H1 (cell line): ENCODE measurements at regions not wholly inside any gene's neighbourhood (a gene's known extent, or its start where the extent isn't known, plus 50 kb on each side); places are given as distances from the start of the nearest gene placed in this dataset.

Experiments
- CTCF ChIA-PET: fragments of 300-600 bp; sonication (Branson Sonifier 250); formaldehyde crosslinking; loops from one replicate; lab custom pipeline; 2021; ENCODE audit not compliant: partially characterized antibody; lab: Charles Lee
- POLR2A ChIA-PET: fragments of 300-600 bp; sonication (Branson Sonifier 250); formaldehyde crosslinking; loops from one replicate; lab custom pipeline; 2021; ENCODE audit warnings: inconsistent platforms; ENCODE audit not compliant: partially characterized antibody; lab: Charles Lee
- DNase-seq, 2 experiments: peaks; one replicate each; pipeline versions ENCODE4 v3.0.0 to v3.0.0-alpha.2; 2010 to 2022; ENCODE audit warnings: low spot score in 2 of 2, low read depth in 1 of 2, mixed read lengths in 1 of 2
- FAIRE-seq: peaks from 2 replicates; lab custom pipeline; 2011; peaks lifted over from hg19 to GRCh38; lab: Jason Lieb, UNC
- H2AFZ ChIP-seq: 2 replicates; pipeline ENCODE4 v1.8.1; 2012; ENCODE audit warnings: low read length, inconsistent platforms
- H2AK5ac ChIP-seq: 2 replicates; pipeline ENCODE4 v1.6.1; 2013; ENCODE audit warnings: low read depth, low read length
- H2BK120ac ChIP-seq: replicated peaks from 2 replicates; pipeline ENCODE3; 2013; ENCODE audit warnings: low read depth, low read length, inconsistent platforms
- H2BK12ac ChIP-seq: 2 replicates; pipeline ENCODE4 v1.6.1; 2013; ENCODE audit warnings: low read depth, low read length
- H2BK15ac ChIP-seq: 2 replicates; pipeline ENCODE4 v1.6.1; 2013; ENCODE audit warnings: low read length
- H2BK20ac ChIP-seq: 2 replicates; pipeline ENCODE4 v1.6.1; 2013; ENCODE audit warnings: low read length
- H2BK5ac ChIP-seq: 2 replicates; pipeline ENCODE4 v1.6.1; 2013; ENCODE audit warnings: low read depth, low read length
- H3K14ac ChIP-seq: 2 replicates; pipeline ENCODE4 v1.6.1; 2013; ENCODE audit warnings: inconsistent platforms; ENCODE audit not compliant: insufficient read length
- H3K18ac ChIP-seq: 2 replicates; pipeline ENCODE4 v1.6.1; 2013; ENCODE audit warnings: low read length; ENCODE audit errors: extremely low read depth
- H3K23ac ChIP-seq: 2 replicates; pipeline ENCODE4 v1.6.1; 2013; ENCODE audit warnings: inconsistent platforms; ENCODE audit not compliant: insufficient read length
- H3K23me2 ChIP-seq: 2 replicates; pipeline ENCODE4 v1.6.1; 2013; ENCODE audit warnings: low read depth, low read length
- H3K27ac ChIP-seq: 2 replicates; pipeline ENCODE4 v1.6.1; 2011; ENCODE audit warnings: low read depth, low read length, inconsistent platforms
- H3K27me3 ChIP-seq, 4 experiments: replicated peaks in 1 of 4; 1 replicate in 1 of 4; 2 replicates in 3 of 4; pipeline versions ENCODE4 v1.6.1 to v1.8.1; 2011 to 2013; ENCODE audit warnings: low read length in 3 of 4, mild to moderate bottlenecking in 3 of 4, inconsistent platforms in 2 of 4, mixed read lengths in 2 of 4, moderate library complexity in 1 of 4; ENCODE audit not compliant: control insufficient read depth in 3 of 4, insufficient read depth in 3 of 4; ENCODE audit errors: extremely low read depth in 1 of 4
- H3K36me3 ChIP-seq, 4 experiments: 2 replicates each; pipeline versions ENCODE4 v1.6.1 to v1.8.1; 2011 to 2013; ENCODE audit warnings: mild to moderate bottlenecking in 4 of 4, low read length in 3 of 4, moderate library complexity in 2 of 4, control low read depth in 1 of 4, inconsistent platforms in 1 of 4; ENCODE audit not compliant: insufficient read depth in 4 of 4, control insufficient read depth in 2 of 4
- H3K4ac ChIP-seq: replicated peaks from 2 replicates; pipeline ENCODE3; 2013; ENCODE audit warnings: low read length, low read depth, mixed read lengths, inconsistent platforms; ENCODE audit not compliant: insufficient read length
- H3K4me1 ChIP-seq, 4 experiments: replicated peaks in 1 of 4; 1 replicate in 1 of 4; 2 replicates in 3 of 4; pipeline versions ENCODE4 v1.6.1 to v1.8.1; 2011 to 2013; ENCODE audit warnings: low read length in 3 of 4, inconsistent platforms in 2 of 4, mixed read lengths in 1 of 4; ENCODE audit not compliant: insufficient read depth in 4 of 4, control insufficient read depth in 3 of 4
- H3K4me2 ChIP-seq, 2 experiments: 2 replicates each; pipeline versions ENCODE4 v1.6.1 to v1.8.1; 2011 to 2013; ENCODE audit warnings: low read depth in 2 of 2, low read length in 2 of 2, control low read depth in 1 of 2, inconsistent platforms in 1 of 2, mild to moderate bottlenecking in 1 of 2; ENCODE audit not compliant: insufficient read depth in 1 of 2
- H3K4me3 ChIP-seq, 4 experiments: fragments of 200-600, 300-600 bp in 1 of 4; sonication (generic), shearing (Covaris generic), sonication (Bioruptor Twin) in 1 of 4; 2 replicates each; pipeline versions ENCODE4 v1.5.1 to v1.8.1; 2011 to 2016; ENCODE audit warnings: low read length in 4 of 4, low read depth in 3 of 4, control low read depth in 2 of 4, inconsistent platforms in 2 of 4, mild to moderate bottlenecking in 2 of 4, mixed read lengths in 1 of 4, moderate library complexity in 1 of 4; ENCODE audit not compliant: insufficient read depth in 2 of 4; ENCODE audit errors: extremely low read depth in 1 of 4
- H3K56ac ChIP-seq: replicated peaks from 2 replicates; pipeline ENCODE3; 2013; ENCODE audit warnings: low read depth, mild to moderate bottlenecking, mixed read lengths, low read length, inconsistent platforms; ENCODE audit not compliant: insufficient read length
- H3K79me1 ChIP-seq: 2 replicates; pipeline ENCODE4 v1.6.1; 2013; ENCODE audit warnings: low read depth, low read length, control low read depth
- H3K79me2 ChIP-seq, 2 experiments: 2 replicates each; pipeline versions ENCODE4 v1.6.1 to v1.8.1; 2012 to 2013; ENCODE audit warnings: low read length in 2 of 2, mild to moderate bottlenecking in 2 of 2, inconsistent platforms in 1 of 2; ENCODE audit not compliant: insufficient read depth in 2 of 2, control insufficient read depth in 1 of 2
- H3K9ac ChIP-seq, 4 experiments: replicated peaks in 1 of 4; 1 replicate in 1 of 4; 2 replicates in 3 of 4; pipeline versions ENCODE4 v1.6.1 to v1.8.1; 2011 to 2013; ENCODE audit warnings: low read depth in 3 of 4, low read length in 3 of 4, control low read depth in 2 of 4, mild to moderate bottlenecking in 2 of 4, moderate library complexity in 2 of 4, inconsistent platforms in 1 of 4; ENCODE audit errors: extremely low read depth in 1 of 4
- H3K9me3 ChIP-seq, 2 experiments: 2 replicates each; pipeline versions ENCODE4 v1.6.1 to v1.8.1; 2012 to 2013; ENCODE audit warnings: mild to moderate bottlenecking in 2 of 2, moderate library complexity in 2 of 2, control low read depth in 1 of 2, inconsistent platforms in 1 of 2, low read depth in 1 of 2, low read length in 1 of 2, mixed read lengths in 1 of 2; ENCODE audit not compliant: insufficient read depth in 2 of 2
- H4K20me1 ChIP-seq, 2 experiments: replicated peaks in 1 of 2; 2 replicates each; pipeline versions ENCODE3 to v1.8.1; 2011 to 2013; ENCODE audit warnings: inconsistent platforms in 2 of 2, low read length in 2 of 2, mild to moderate bottlenecking in 1 of 2; ENCODE audit not compliant: insufficient read depth in 2 of 2, control insufficient read depth in 1 of 2
- H4K5ac ChIP-seq: 2 replicates; pipeline ENCODE4 v1.6.1; 2013; ENCODE audit warnings: low read length, low read depth, mixed read lengths, inconsistent platforms; ENCODE audit not compliant: insufficient read length
- H4K8ac ChIP-seq: 2 replicates; pipeline ENCODE4 v1.8.0; 2013; ENCODE audit warnings: mild to moderate bottlenecking, moderate library complexity, low read length, inconsistent platforms; ENCODE audit not compliant: insufficient read depth; ENCODE audit errors: extremely low read depth
- H4K91ac ChIP-seq: replicated peaks from 2 replicates; pipeline ENCODE3; 2013; ENCODE audit warnings: low read length, mixed read lengths, inconsistent platforms; ENCODE audit not compliant: insufficient read length
- KDM4A ChIP-seq: IDR thresholded peaks from one replicate; pipeline ENCODE4 v1.7.1; 2012; ENCODE audit warnings: low read depth, mild to moderate bottlenecking, moderate library complexity, low read length, inconsistent platforms; ENCODE audit not compliant: severe bottlenecking
- RNF2 ChIP-seq: fragments of 200-900, 300-1000 bp; sonication (generic); IDR thresholded peaks from 2 replicates; pipeline ENCODE4 v1.7.1; 2016; ENCODE audit warnings: borderline replicate concordance, low read depth, mild to moderate bottlenecking, antibody characterized with exemption, low read length; ENCODE audit not compliant: poor library complexity, severe bottlenecking; ENCODE audit errors: missing control alignments
- TAF7 ChIP-seq: optimal IDR thresholded peaks from 2 replicates; pipeline ENCODE3; 2011; ENCODE audit warnings: low read depth, mild to moderate bottlenecking, inconsistent platforms, low read length, moderate library complexity, borderline replicate concordance
- WGBS, 2 experiments: shearing (Covaris generic) in 1 of 2; methylation state at CpG; one replicate each; pipeline versions ENCODE4 v1.1.6 to v1.1.7; 2013 to 2015; ENCODE audit warnings: low lambda C conversion rate in 2 of 2, mixed read lengths in 2 of 2, inconsistent platforms in 1 of 2, low coverage in 1 of 2, missing lambda C conversion rate in 1 of 2; ENCODE audit not compliant: insufficient replicate concordance in 2 of 2, insufficient coverage in 1 of 2, insufficient read length in 1 of 2; ENCODE audit errors: extremely low coverage in 1 of 2, missing lambda C conversion rate in 1 of 2; 5-methylcytosine and 5-hydroxymethylcytosine counted together

- H3K4me2 ChIP-seq = no peak overlapping the region
- H3K23ac ChIP-seq = no peak overlapping the region
- H3K56ac ChIP-seq = no peak overlapping the region
- no peaks in the 10 kb centered on the region for H3K79me1 ChIP-seq
- H3K27me3 ChIP-seq = no peaks in the 10 kb centered on the region
- no peaks in the 10 kb centered on the region for H3K36me3 ChIP-seq
- no peaks in the 10 kb centered on the region for H4K20me1 ChIP-seq
- no peak overlapping the region for H2AFZ ChIP-seq
- no peaks in the 10 kb centered on the region for H3K23me2 ChIP-seq
- no peak overlapping the region for H2AK5ac ChIP-seq
- no peak overlapping the region for H3K9ac ChIP-seq
- no peaks in the 10 kb centered on the region for H3K4me1 ChIP-seq
- no peaks in the 10 kb centered on the region for H3K9me3 ChIP-seq
- no peak overlapping the region for H3K27ac ChIP-seq
- FAIRE-seq (no peak), DNase-seq (no peak)
- no peak overlapping the region for H3K4me3 ChIP-seq
- no peak overlapping the region for H2BK12ac ChIP-seq
- no peak overlapping the region for H4K5ac ChIP-seq
- H4K8ac ChIP-seq = no peak overlapping the region
- H4K91ac ChIP-seq = no peak overlapping the region
- POLR2A ChIA-PET = no interaction called here
- no peaks in the 10 kb centered on the region for H3K79me2 ChIP-seq
- H3K4ac ChIP-seq = no peak overlapping the region
- no peak overlapping the region for H2BK20ac ChIP-seq
- H3K18ac ChIP-seq = no peak overlapping the region
- no peak overlapping the region for H3K14ac ChIP-seq
- no peak overlapping the region for H2BK120ac ChIP-seq
- H2BK5ac ChIP-seq = no peak overlapping the region
- CTCF ChIA-PET = interaction anchor here (1.7 kb wide), 1 partner anchor 168 kb away, joined by 5 read pairs; no protein-coding TSS in a partner anchor
- no peak overlapping the region for H2BK15ac ChIP-seq
- WGBS, 2 experiments = 83 to 100% methylated on average over 1 to 5 of the region's 5 CpGs
- TF ChIP-seq TAF7 (no peak), RNF2 (no peak), KDM4A (no peak)
These were observed 149.6 kb upstream of the PRPS1L1 start for GRCh38 chr7:18177129-18177814.
